NCI-H526 treated with DMSO at 0.1 percent for 48 hours (cell line): ENCODE measurements at regions not wholly inside any gene's neighbourhood (a gene's known extent, or its start where the extent isn't known, plus 50 kb on each side); places are given as distances from the start of the nearest gene placed in this dataset.
"Not testable (repeated sequence)": the region's sequence is repeated elsewhere in the genome, so short reads cannot be mapped to it uniquely, and the experiment has no call there.

Source experiments
- DNase-seq: peaks from one replicate; lab custom pipeline; 2025; lab: John Stamatoyannopoulos, UW

- no peak for DNase-seq
These were observed 81.9 kb upstream of the LRPAP1 start for GRCh38 chr4:3613967-3614730.

GRCh38 chr4:3612934-3613333, 80.7 kb upstream of the LRPAP1 start:
- no peak for DNase-seq

GRCh38 chr4:3612281-3612680, 80.1 kb upstream of the LRPAP1 start:
- no peak for DNase-seq

GRCh38 chr4:3611778-3612177, 79.6 kb upstream of the LRPAP1 start:
- no peak for DNase-seq

- not testable (repeated sequence) for DNase-seq
These were observed 78.6 kb upstream of the LRPAP1 start for GRCh38 chr4:3610851-3611250.

- not testable (repeated sequence) for DNase-seq
These were observed 77.7 kb upstream of the LRPAP1 start for GRCh38 chr4:3609905-3610304.

- no peak for DNase-seq
These were observed 75.7 kb upstream of the LRPAP1 start for GRCh38 chr4:3607690-3608552.

- not testable (repeated sequence) for DNase-seq
These were observed 74.6 kb upstream of the LRPAP1 start for GRCh38 chr4:3606850-3607249.

- not testable (repeated sequence) for DNase-seq
These were observed 74.0 kb upstream of the LRPAP1 start for GRCh38 chr4:3606271-3606670.

GRCh38 chr4:3605491-3605890, 73.3 kb upstream of the LRPAP1 start:
- no peak for DNase-seq

GRCh38 chr4:3602886-3603645, 70.8 kb upstream of the LRPAP1 start:
- not testable (repeated sequence) for DNase-seq

GRCh38 chr4:3601992-3602391, 69.8 kb upstream of the LRPAP1 start:
- no peak for DNase-seq

- DNase-seq, result not testable (repeated sequence)
These were observed 69.0 kb upstream of the LRPAP1 start for GRCh38 chr4:3601108-3601690.

- no peak for DNase-seq
These were observed 67.7 kb upstream of the LRPAP1 start for GRCh38 chr4:3599951-3600350.

GRCh38 chr4:3598695-3599227, 66.5 kb upstream of the LRPAP1 start:
- DNase-seq, result no peak

- not testable (repeated sequence) for DNase-seq
These were observed 65.8 kb upstream of the LRPAP1 start for GRCh38 chr4:3597896-3598505.

- not testable (repeated sequence) for DNase-seq
These were observed 64.9 kb upstream of the LRPAP1 start for GRCh38 chr4:3596957-3597733.

GRCh38 chr4:3595627-3596291, 63.5 kb upstream of the LRPAP1 start:
- DNase-seq, result not testable (repeated sequence)

GRCh38 chr4:3594751-3595150, 62.5 kb upstream of the LRPAP1 start:
- DNase-seq, result not testable (repeated sequence)
